Stomach (tissue), 4 donors: ENCODE measurements at regions not wholly inside any gene's neighbourhood (a gene's known extent, or its start where the extent isn't known, plus 50 kb on each side); places are given as distances from the start of the nearest gene placed in this dataset.

Experiments used
- CTCF ChIP-seq, 7 experiments: fragments of 450-650 bp in 4 of 7; fragments of 200-600 bp in 3 of 7; sonication (generic) in 3 of 7; IDR thresholded peaks; one replicate each; pipeline ENCODE4 v1.5.1; 2016 to 2019; ENCODE audit warnings: antibody characterized with exemption in 7 of 7, control low read depth in 2 of 7, mild to moderate bottlenecking in 1 of 7
- POLR2A ChIP-seq, 4 donors: fragments of 450-650 bp; IDR thresholded peaks; one replicate each; pipeline ENCODE4 v1.6.1; 2016; ENCODE audit warnings: antibody characterized with exemption in 4 of 4, control low read depth in 2 of 4, mild to moderate bottlenecking in 1 of 4, moderate library complexity in 1 of 4

GRCh38 chr13:34577051-34577450 is 365.0 kb upstream of the NBEA start:
- no peak for TF ChIP-seq CTCF (IDR thresholded peaks at IDR 0.05)
- no peak for TF ChIP-seq POLR2A (IDR thresholded peaks at IDR 0.05)
